H9 (cell line): ENCODE measurements at regions not wholly inside any gene's neighbourhood (a gene's known extent, or its start where the extent isn't known, plus 50 kb on each side); places are given as distances from the start of the nearest gene placed in this dataset.

ENCODE experiments used
- DNase-seq: peaks from one replicate; pipeline ENCODE4 v3.0.0-alpha.2; 2017
- H2AFZ ChIP-seq: one replicate; pipeline ENCODE4 v1.6.1; 2013; ENCODE audit warnings: mild to moderate bottlenecking, low read length, control low read depth, moderate library complexity
- H2AK5ac ChIP-seq: 2 replicates; pipeline ENCODE4 v1.6.1; 2013; ENCODE audit warnings: low read length, control low read depth, mixed read lengths; ENCODE audit not compliant: insufficient read length
- H2BK120ac ChIP-seq: one replicate; pipeline ENCODE4 v1.6.1; 2013; ENCODE audit warnings: low read depth, mild to moderate bottlenecking, low read length, control low read depth, inconsistent platforms; ENCODE audit not compliant: poor library complexity, severe bottlenecking
- H2BK12ac ChIP-seq: 2 replicates; pipeline ENCODE4 v1.6.1; 2013; ENCODE audit warnings: low read length, control low read depth, mixed read lengths, low read depth; ENCODE audit not compliant: insufficient read length
- H2BK15ac ChIP-seq: 2 replicates; pipeline ENCODE4 v1.6.1; 2013; ENCODE audit warnings: low read depth, low read length, control low read depth
- H2BK20ac ChIP-seq: one replicate; pipeline ENCODE4 v1.6.1; 2013; ENCODE audit warnings: low read depth, mild to moderate bottlenecking, low read length, control low read depth, inconsistent platforms; ENCODE audit not compliant: poor library complexity, severe bottlenecking
- H2BK5ac ChIP-seq: 2 replicates; pipeline ENCODE4 v1.6.1; 2013; ENCODE audit warnings: low read length, control low read depth, mixed read lengths; ENCODE audit not compliant: insufficient read length
- H3K14ac ChIP-seq: 2 replicates; pipeline ENCODE4 v1.6.1; 2013; ENCODE audit warnings: low read length, control low read depth; ENCODE audit not compliant: insufficient read depth
- H3K18ac ChIP-seq: 2 replicates; pipeline ENCODE4 v1.6.1; 2013; ENCODE audit warnings: low read depth, mild to moderate bottlenecking, mixed read lengths, low read length, control low read depth; ENCODE audit not compliant: insufficient read length
- H3K23ac ChIP-seq: 2 replicates; pipeline ENCODE4 v1.6.1; 2013; ENCODE audit warnings: low read length, control low read depth, mixed read lengths, low read depth; ENCODE audit not compliant: insufficient read length
- H3K23me2 ChIP-seq: 2 replicates; pipeline ENCODE4 v1.6.1; 2013; ENCODE audit warnings: low read depth, mild to moderate bottlenecking, mixed read lengths, low read length, control low read depth; ENCODE audit not compliant: insufficient read length, poor library complexity, severe bottlenecking
- H3K27ac ChIP-seq: 2 replicates; pipeline ENCODE4 v1.5.1; 2013; ENCODE audit warnings: low read length, control low read depth, mixed read lengths, low read depth; ENCODE audit not compliant: insufficient read length
- H3K27me3 ChIP-seq: 2 replicates; pipeline ENCODE4 v1.6.1; 2013; ENCODE audit warnings: low read length, control low read depth, inconsistent platforms; ENCODE audit not compliant: insufficient read depth
- H3K4ac ChIP-seq: 2 replicates; pipeline ENCODE4 v1.6.1; 2013; ENCODE audit warnings: low read depth, mild to moderate bottlenecking, control low read depth, inconsistent platforms, low read length, moderate library complexity
- H3K4me1 ChIP-seq: 2 replicates; pipeline ENCODE4 v1.6.1; 2013; ENCODE audit warnings: low read length, control low read depth, inconsistent platforms; ENCODE audit not compliant: insufficient read depth
- H3K4me2 ChIP-seq: 2 replicates; pipeline ENCODE4 v1.6.1; 2013; ENCODE audit warnings: low read length, control low read depth, mixed read lengths; ENCODE audit not compliant: insufficient read length, insufficient read depth
- H3K56ac ChIP-seq: 2 replicates; pipeline ENCODE4 v1.6.1; 2013; ENCODE audit warnings: low read depth, mild to moderate bottlenecking, mixed read lengths, low read length, control low read depth; ENCODE audit not compliant: insufficient read length
- H3K79me1 ChIP-seq: 2 replicates; pipeline ENCODE4 v1.6.1; 2013; ENCODE audit warnings: low read depth, mild to moderate bottlenecking, moderate library complexity, low read length, control low read depth, inconsistent platforms; ENCODE audit not compliant: insufficient read depth, poor library complexity, severe bottlenecking
- H3K79me2 ChIP-seq: 2 replicates; pipeline ENCODE4 v1.6.1; 2013; ENCODE audit warnings: low read length, control low read depth, inconsistent platforms; ENCODE audit not compliant: insufficient read depth
- H3K9ac ChIP-seq: 2 replicates; pipeline ENCODE4 v1.6.1; 2013; ENCODE audit warnings: low read length, control low read depth, mixed read lengths; ENCODE audit not compliant: insufficient read length; ENCODE audit errors: extremely low read depth
- H3K9me3 ChIP-seq: one replicate; pipeline ENCODE4 v1.6.1; 2013; ENCODE audit warnings: low read depth, low read length, inconsistent platforms; ENCODE audit not compliant: control insufficient read depth
- H3T11ph ChIP-seq: one replicate; pipeline ENCODE4 v1.6.1; 2013; ENCODE audit warnings: mild to moderate bottlenecking, low read length, control low read depth, inconsistent platforms
- H4K20me1 ChIP-seq: one replicate; pipeline ENCODE4 v1.6.1; 2013; ENCODE audit not compliant: control insufficient read depth, insufficient read length, insufficient read depth
- H4K5ac ChIP-seq: 2 replicates; pipeline ENCODE4 v1.6.1; 2013; ENCODE audit warnings: low read depth, mild to moderate bottlenecking, mixed read lengths, low read length, control low read depth; ENCODE audit not compliant: insufficient read length
- H4K8ac ChIP-seq: replicated peaks from 2 replicates; pipeline ENCODE4 v1.6.1; 2013; ENCODE audit warnings: low read length, control low read depth, mixed read lengths, low read depth; ENCODE audit not compliant: insufficient read length
- H4K91ac ChIP-seq: 2 replicates; pipeline ENCODE4 v1.6.1; 2013; ENCODE audit warnings: low read depth, mild to moderate bottlenecking, moderate library complexity, mixed read lengths, low read length, control low read depth; ENCODE audit not compliant: insufficient read length
- H3K27ac Mint-ChIP-seq, 3 experiments: 2 replicates in 2 of 3; 3 replicates in 1 of 3; pipeline ENCODE4 v1.8.0; 2020 to 2021; ENCODE audit warnings: mixed read lengths in 3 of 3, mild to moderate bottlenecking in 1 of 3, moderate library complexity in 1 of 3
- H3K27me3 Mint-ChIP-seq: 2 replicates; pipeline ENCODE4 v1.8.0; 2021; ENCODE audit warnings: low read depth, mild to moderate bottlenecking, moderate library complexity, mixed read lengths
- H3K36me3 Mint-ChIP-seq, 3 experiments: 2 replicates in 2 of 3; 3 replicates in 1 of 3; pipeline ENCODE4 v1.8.0; 2020 to 2021; ENCODE audit warnings: low read depth in 3 of 3, mixed read lengths in 3 of 3; ENCODE audit not compliant: insufficient read depth in 1 of 3
- H3K4me1 Mint-ChIP-seq, 2 experiments: 2 replicates each; pipeline ENCODE4 v1.8.0; 2020; ENCODE audit warnings: mixed read lengths in 2 of 2
- H3K4me3 Mint-ChIP-seq, 2 experiments: 2 replicates in 1 of 2; 3 replicates in 1 of 2; pipeline ENCODE4 v1.8.0; 2020 to 2021; ENCODE audit warnings: mild to moderate bottlenecking in 2 of 2, mixed read lengths in 2 of 2, moderate library complexity in 1 of 2
- H3K9me3 Mint-ChIP-seq, 2 experiments: 2 replicates in 1 of 2; 3 replicates in 1 of 2; pipeline ENCODE4 v1.8.0; 2020; ENCODE audit warnings: mild to moderate bottlenecking in 2 of 2, mixed read lengths in 2 of 2, moderate library complexity in 1 of 2
- CTCF ChIP-seq: fragments of 200-600 bp; sonication (generic); conservative IDR thresholded peaks from 3 replicates; pipeline ENCODE4 v1.8.0; 2021; ENCODE audit warnings: antibody characterized with exemption, mild to moderate bottlenecking
- WGBS: extraction: QIAGEN DNeasy Blood & Tissue Kit; methylation state at CpG from one replicate; pipeline ENCODE4 v1.1.7; 2013; ENCODE audit warnings: missing lambda C conversion rate, low lambda C conversion rate, mixed read lengths; ENCODE audit not compliant: insufficient read length; ENCODE audit errors: extremely low coverage; 5-methylcytosine and 5-hydroxymethylcytosine counted together

GRCh38 chr1:39141925-39142324 lies 62.6 kb upstream of the MACF1 start:
- H2AFZ ChIP-seq = no peak overlapping the region
- Mint-ChIP-seq H3K4me1 (peaks cover 43 to 55% of the 10 kb centered on the region in 2 experiments), H3K27me3 (no peaks in the 10 kb centered on the region), H3K9me3 (no peaks in the 10 kb centered on the region), H3K27ac (peak overlapping the region; percentile 91 to 97 (median 94); a peak in 6 of 7 replicates), H3K36me3 (peaks cover 0 to 10% (median 4%) of the 10 kb centered on the region in 3 experiments; a peak in 3 of 7 replicates), H3K4me3 (peak overlapping the region in 1 of 2 experiments; percentile 17; a peak in 1 of 5 replicates)
- H3K27ac ChIP-seq = peak overlapping the region; percentile 96
- no peak overlapping the region for H4K8ac ChIP-seq
- WGBS = no CpG with 5 or more reads among the region's 1 CpG
- no peak overlapping the region for H4K5ac ChIP-seq
- H2BK15ac ChIP-seq = no peak overlapping the region
- H3K14ac ChIP-seq = no peak overlapping the region
- peaks cover 7% of the 10 kb centered on the region for H3K79me1 ChIP-seq
- H3K4ac ChIP-seq = no peak overlapping the region
- no peak for TF ChIP-seq CTCF
- H2BK20ac ChIP-seq = no peak overlapping the region
- peaks cover 15% of the 10 kb centered on the region for H3K4me1 ChIP-seq
- H2BK5ac ChIP-seq = no peak overlapping the region
- no peak overlapping the region for H3K18ac ChIP-seq
- H2BK12ac ChIP-seq = no peak overlapping the region
- H3K4me2 ChIP-seq = no peak overlapping the region
- H3K27me3 ChIP-seq = no peaks in the 10 kb centered on the region
- peak; percentile 76 for DNase-seq
- no peaks in the 10 kb centered on the region for H4K20me1 ChIP-seq
- H3K9me3 ChIP-seq = no peaks in the 10 kb centered on the region
- peaks cover 19% of the 10 kb centered on the region; the same call in 1 of the 2 replicates for H3K79me2 ChIP-seq
- H3K56ac ChIP-seq = no peak overlapping the region
- H3K9ac ChIP-seq = no peak overlapping the region
- no peak overlapping the region for H3T11ph ChIP-seq
- H3K23ac ChIP-seq = no peak overlapping the region
- H2AK5ac ChIP-seq = no peak overlapping the region
- H4K91ac ChIP-seq = no peak overlapping the region
- H3K23me2 ChIP-seq = no peaks in the 10 kb centered on the region
- no peak overlapping the region for H2BK120ac ChIP-seq
